ENCODE measurements at regions not wholly inside any gene's neighbourhood (a gene's known extent, or its start where the extent isn't known, plus 50 kb on each side); places are given as distances from the start of the nearest gene placed in this dataset.

- TF ChIP-seq ETV6 (IDR thresholded peaks at IDR 0.05; ENCODE audit: borderline replicate concordance in 1 of 2, low read depth in 2 of 2, low read length in 1 of 2), result no peak
- TF ChIP-seq ETV6 (CRISPR knock-in tag; IDR thresholded peaks at IDR 0.05; ENCODE audit: borderline replicate concordance), result no peak
- TF ChIP-seq TFE3 (CRISPR knock-in tag; IDR thresholded peaks at IDR 0.05), result no peak
- TF ChIP-seq NFYB (IDR thresholded peaks at IDR 0.05; ENCODE audit: extremely low read depth, insufficient read length), result peak; percentile 92
- TF ChIP-seq E2F5 (CRISPR knock-in tag; IDR thresholded peaks at IDR 0.05), result no peak
- TF ChIP-seq XRCC4 (IDR thresholded peaks at IDR 0.05; ENCODE audit: extremely low read depth, insufficient read depth, insufficient read length), result no peak
- TF ChIP-seq ZNF57 (CRISPR knock-in tag; IDR thresholded peaks at IDR 0.05), result no peak
- no peak for TF ChIP-seq ZZZ3 (IDR thresholded peaks at IDR 0.05)
- TF ChIP-seq PURB (CRISPR knock-in tag; IDR thresholded peaks at IDR 0.05; ENCODE audit: low read depth), result no peak
- TF ChIP-seq SAFB (IDR thresholded peaks at IDR 0.05; ENCODE audit: borderline replicate concordance, low read depth, low read length), result no peak
These were observed 112.1 kb downstream of the UTP18 start (continued) for GRCh38 chr17:51372345-51373004.
